HG02981 (cell line): ENCODE measurements at regions not wholly inside any gene's neighbourhood (a gene's known extent, or its start where the extent isn't known, plus 50 kb on each side); places are given as distances from the start of the nearest gene placed in this dataset.
"Not testable (repeated sequence)": the region's sequence is repeated elsewhere in the genome, so short reads cannot be mapped to it uniquely, and the experiment has no call there.

Experiments used
- ATAC-seq: cut with Tn5 transposase; IDR thresholded peaks from one replicate; pipeline ENCODE4 v1.9.1; 2021; ENCODE audit warnings: mild to moderate bottlenecking, moderate library complexity; ENCODE audit not compliant: unreplicated experiment

DNA sequence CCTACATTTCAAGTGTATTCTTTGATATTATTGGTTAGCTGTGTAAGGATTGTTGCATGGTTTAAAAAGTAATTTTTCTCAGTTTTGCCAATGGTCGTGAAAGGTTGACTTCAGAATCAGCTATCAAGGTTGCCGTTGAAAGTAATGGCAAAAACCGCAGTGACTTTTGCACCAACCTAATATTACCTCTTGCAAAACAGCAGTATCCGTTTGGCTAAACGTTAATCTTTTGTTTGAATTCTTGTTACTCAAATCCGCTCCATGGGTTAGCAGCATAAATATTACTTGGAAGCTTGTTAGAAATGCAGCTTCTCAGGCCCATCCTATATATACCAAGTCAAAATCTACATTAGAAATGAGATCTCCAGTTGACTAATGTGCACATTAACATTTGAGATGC, 141.6 kb upstream of the PRSS12 start:
- ATAC-seq: not testable (repeated sequence)

DNA sequence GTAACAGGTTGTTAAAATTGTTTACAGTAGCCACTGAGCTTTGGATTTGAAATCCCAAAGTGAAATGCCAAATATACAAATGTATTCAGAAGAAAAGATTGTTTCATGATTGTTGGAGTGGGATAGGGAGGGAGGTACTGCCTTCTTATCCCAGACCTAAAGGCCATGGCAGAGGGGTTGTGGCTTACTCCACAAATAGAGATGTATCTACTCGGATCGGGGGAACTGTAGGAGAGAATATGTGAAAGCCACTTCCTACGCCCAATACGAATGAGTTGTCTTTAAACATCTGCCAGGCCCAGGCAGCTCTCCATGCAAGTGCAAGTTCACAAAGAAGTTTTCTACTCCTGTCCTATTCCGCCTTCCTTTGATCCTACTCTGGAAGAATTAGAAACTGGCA, 150.2 kb upstream of the PRSS12 start:
- not testable (repeated sequence) for ATAC-seq

DNA sequence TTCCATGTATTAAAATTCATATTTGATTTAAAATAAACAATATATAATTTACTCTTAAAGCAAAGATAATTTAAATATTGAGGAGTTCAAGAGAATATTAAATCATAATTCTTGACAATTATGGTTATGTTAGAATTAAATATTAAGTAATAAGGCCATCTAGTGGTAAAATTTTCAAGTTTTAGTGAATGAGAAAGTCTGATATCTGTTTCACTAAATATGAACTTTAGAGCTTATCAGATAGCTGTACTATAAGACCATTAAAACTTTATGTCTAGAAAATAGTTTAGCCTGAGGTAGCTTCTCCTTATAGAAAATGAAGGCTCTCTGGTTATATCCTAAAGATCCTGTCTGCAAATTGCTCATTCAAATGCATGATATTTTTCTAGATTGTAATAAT, 152.1 kb upstream of the PRSS12 start:
- not testable (repeated sequence) for ATAC-seq

DNA sequence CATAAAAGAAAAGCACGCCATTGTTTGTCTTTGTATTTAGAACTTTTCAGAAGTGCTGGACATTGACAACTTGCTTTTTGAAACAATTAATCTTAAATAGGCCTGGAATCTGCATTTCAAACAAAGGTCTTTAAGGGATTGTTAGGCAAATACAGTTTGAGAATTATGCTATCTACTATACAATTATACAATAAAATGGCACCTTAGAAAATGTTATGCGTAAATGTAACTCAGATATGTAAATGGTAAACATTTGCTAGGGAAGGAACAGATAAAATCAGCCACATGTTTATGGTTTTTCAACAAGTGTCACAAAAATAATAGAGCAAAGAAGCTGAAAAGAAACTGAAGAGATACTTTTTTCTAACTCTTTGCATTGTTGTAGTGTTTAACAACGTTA, 152.7 kb upstream of the PRSS12 start:
- not testable (repeated sequence) for ATAC-seq

DNA sequence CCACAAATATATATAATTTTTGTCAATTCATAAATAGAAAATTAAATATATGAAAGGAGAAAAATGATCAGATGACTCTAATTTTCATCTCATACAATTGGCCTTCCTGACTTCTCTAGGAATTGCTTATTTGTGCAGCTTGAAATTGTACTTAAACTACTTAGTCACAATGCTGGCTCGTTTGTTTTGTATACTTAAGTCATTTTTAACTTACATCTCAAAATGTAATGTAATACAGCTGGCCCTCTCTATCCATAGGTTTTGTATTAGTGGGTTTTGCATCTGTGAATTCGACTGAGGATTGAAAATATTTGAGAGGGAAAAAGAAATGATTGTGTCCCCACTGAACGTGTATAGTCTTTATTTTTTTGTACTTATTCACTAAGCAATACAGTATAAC, 160.1 kb upstream of the PRSS12 start:
- not testable (repeated sequence) for ATAC-seq

DNA sequence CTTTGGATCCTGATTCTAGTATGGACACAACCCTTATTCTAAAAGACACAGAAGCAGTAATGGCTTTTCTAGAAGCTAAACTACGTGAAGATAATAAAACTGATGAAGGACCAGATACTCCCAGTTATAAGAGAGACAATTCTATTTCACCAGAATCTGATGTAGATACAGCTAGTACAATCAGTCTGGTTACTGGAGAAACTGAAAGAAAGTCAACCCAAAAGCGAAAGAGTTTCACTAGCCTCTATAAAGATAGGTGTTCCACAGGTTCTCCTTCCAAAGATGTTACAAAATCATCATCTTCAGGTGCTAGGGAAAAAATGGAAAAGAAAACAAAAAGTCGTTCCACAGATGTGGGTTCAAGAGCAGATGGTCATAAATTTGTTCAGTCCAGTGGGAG, 161.5 kb upstream of the PRSS12 start:
- not testable (repeated sequence) for ATAC-seq

DNA sequence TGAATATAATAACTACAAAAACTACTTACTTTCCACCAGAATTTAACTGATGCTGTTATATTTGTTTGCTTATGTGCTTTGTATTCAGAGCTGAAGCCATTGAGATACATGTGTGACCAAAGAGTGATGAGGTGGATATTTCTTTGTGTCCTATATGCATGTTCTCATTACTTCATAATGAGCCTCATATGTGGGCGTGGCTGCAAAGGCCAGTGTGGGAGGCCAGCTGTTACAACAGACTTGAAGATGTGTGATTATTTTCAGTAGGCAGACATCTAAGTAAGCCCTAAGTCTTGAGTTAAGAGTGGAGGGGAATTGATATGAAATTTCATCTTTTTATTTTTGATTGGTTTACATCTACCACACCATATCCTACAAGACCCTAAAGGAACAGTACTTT, 163.3 kb upstream of the PRSS12 start:
- ATAC-seq: not testable (repeated sequence)

DNA sequence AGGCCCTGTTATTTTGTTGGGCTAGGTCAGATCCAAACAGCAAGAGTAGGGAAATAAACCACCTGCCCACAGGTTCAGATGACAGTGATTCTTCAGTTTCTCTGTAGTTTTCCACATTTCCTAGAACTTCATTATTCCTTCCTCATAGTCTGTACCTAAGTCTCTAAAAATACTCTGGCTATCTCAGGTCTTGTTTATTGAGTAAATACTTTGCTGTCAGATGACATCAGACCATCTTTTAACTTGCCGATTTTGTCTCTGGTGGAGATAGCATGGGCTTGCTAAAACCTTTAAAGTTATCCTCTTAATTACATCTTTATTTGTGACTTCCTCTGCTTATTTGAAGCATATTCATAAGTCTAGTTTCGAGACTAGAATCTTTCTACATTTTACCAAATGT, 155.1 kb upstream of the METTL14 start:
- ATAC-seq: not testable (repeated sequence)

DNA sequence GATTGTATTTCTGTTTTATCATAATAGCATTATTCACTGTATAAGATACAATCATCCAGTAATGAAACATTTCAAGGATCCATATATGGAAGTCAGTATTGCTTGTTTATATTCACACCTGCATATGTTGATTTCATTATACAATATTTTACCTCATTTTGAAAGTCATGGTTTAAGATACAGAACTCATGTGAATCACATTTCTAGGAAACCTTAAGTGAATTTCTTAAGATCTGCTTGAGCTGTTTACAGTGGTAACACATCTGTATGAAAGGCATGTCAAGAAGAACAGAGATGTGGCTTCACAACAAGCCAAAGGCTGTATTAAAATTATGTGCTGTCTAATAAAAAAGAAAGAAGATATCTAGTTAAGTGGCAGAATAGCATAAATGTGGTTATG, 153.2 kb upstream of the METTL14 start:
- ATAC-seq: not testable (repeated sequence)

DNA sequence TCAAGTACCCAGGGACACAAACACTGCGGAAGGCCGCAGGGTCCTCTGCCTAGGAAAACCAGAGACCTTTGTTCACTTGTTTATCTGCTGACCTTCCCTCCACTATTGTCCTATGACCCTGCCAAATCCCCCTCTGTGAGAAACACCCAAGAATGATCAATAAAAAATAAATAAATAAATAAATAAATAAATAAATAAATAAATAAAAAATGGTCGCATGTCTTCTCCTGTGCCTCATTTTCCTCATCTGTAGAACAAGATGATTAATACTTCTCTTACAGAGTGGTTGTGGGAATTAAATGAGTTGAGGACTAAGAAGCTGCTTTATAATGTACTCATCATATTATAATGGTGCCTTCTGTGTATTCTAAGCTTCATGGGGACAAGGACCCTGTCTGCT, 149.4 kb upstream of the METTL14 start:
- not testable (repeated sequence) for ATAC-seq

DNA sequence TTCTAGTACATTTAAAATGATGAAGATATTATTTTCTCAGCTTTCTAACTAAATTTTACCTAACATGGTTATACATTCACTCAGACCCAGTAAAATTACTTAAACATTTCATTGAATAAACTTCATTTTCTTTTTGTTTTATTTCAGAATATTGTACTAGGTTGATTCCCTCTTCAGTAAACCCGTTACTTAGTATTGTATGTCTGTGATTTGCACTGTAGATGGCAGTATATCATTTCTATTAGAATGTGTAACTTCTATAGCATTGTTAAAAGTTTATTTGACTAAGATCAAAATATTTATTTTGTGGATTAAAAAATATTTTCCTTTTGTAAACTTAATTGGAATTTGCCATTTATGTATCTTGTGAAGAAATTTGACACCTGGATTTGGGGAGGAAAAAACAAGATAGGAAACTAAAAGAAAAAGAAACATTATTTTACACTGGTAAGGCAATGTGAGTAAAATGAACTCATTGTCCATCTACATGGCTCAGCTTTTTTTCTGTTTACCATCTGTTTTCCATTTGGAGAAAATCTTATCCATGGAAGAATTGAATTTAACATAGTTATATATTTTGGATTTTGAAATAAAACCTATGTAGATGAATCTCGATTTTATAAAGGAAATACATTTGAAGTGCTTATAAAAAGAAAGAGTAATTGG, 145.6 kb upstream of the METTL14 start:
- ATAC-seq: not testable (repeated sequence)

DNA sequence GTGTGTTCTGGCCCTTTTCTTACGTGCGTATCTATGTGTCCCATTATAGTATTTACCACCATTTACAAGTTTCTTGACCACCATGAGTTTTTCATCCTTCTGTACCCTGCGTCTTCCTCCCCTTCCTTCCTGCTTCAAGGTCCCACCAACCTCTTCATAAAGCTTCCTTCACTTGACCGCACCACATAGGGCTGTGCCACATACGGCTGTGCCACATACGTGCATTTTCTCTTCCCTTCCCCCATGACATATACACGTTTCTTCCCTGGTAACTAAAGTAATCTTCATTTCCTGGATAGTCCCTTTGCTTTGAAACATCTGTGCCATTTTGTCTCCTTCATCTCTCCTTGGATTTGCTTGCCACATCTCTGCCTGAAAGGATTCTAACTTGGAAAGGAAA, 128.6 kb upstream of the METTL14 start:
- not testable (repeated sequence) for ATAC-seq

DNA sequence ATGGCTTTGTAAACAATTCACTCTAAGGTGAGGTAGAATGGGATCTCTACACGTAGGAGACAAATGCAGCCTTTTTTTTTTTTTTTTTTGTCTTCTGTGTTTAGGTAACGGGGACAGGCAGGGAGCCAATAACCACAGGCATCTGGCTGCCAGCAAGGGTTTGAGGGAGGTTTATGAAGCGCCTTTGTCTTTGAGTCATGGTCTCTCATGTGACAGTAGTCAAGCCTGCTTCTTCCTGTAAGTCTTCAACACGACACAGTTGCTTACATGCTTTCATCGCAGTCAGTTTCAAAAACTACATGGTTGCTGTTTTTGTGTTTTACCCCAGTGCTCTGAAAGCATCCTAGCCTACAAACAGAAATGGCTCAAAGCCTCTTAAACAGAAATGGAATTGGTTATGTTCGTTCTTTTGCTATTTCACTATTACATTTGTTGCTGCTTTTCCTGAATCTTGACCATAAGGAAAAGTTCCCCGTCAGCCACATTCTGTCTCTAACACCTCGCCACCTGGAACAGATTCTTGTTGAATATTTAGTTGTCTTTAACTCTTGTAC, 127.8 kb upstream of the METTL14 start:
- ATAC-seq: no peak

DNA sequence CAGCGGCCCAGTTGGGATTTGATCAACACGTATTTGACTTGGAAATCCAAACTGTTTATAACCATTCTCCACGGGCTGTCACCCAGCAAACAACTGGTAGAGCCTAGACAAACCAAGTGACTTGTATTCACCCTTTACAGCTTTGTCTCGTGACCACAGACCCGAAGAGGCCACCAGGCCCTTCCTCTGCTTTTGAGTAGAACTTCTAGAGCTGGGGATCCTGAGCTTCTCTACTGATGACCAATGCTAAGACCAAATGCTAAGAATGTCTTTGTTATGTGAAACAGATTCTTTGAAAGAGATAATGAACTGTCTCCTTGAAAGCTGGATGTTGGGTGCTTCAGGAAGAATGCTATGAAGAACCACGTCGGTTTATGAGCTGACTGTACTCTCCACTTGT, 127.0 kb upstream of the METTL14 start:
- not testable (repeated sequence) for ATAC-seq

DNA sequence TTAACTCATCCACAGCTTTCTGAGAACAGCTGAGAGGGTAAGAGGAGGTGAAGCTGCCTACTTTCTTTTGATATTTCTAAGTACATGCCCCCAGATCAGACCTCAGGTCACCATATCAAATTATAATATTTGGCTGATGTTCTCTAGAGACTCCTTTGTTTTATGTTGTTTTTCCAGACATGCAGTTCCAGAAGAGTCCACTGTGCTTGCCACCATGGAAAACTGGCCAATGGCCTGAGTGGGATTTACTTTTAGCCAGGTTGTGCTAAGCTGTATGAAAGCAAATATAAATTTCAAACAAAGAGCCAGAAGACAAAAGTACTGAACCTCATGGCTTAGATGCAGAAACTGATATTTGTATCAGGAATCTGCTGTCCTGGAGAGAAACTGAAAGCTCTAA, 123.6 kb upstream of the METTL14 start:
- ATAC-seq: not testable (repeated sequence)

DNA sequence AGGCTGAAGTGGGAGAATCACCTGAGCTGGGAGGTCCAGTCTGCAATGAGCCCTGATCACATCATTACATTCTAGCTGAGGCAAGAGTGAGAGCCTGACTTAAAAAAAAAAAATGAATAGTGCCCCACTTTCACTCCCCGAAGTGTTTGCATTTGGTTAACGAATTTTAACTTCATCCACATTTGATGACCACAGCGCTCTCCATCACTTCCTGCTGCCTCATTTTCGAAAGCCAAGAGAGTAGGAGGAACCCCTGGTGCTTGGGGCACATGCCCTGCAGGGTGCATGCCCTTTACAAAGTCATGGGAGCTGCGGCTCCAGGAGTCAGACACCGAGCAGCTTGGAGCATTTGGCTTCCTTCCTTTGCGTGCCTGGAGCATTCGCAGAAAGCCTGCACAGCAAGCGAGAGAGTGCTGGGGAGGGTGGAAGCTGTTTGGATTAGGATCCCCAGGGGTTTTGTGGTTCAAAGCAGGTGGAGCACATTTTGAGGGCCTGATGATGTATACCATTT, 119.1 kb upstream of the METTL14 start:
- ATAC-seq: peak; percentile 91

DNA sequence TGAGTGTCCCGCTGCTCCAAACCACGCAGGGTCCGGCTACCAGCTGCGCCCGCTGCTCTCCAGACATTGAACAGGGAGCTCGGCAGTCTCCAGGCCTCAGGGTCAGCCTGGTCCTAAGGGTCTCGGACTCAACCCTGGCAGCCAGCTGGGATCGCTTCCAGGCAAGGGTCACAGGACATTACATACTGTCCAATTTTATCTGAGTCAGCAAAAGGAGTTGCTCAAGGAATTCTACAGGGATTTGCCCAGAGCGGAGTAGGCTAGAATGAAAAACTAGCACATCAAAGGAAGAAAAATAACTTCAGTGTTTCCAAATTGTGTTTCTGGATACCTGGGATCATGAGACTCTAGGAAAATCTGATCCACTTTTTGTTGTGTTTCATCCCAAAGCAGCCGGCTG, 112.2 kb upstream of the METTL14 start:
- not testable (repeated sequence) for ATAC-seq

DNA sequence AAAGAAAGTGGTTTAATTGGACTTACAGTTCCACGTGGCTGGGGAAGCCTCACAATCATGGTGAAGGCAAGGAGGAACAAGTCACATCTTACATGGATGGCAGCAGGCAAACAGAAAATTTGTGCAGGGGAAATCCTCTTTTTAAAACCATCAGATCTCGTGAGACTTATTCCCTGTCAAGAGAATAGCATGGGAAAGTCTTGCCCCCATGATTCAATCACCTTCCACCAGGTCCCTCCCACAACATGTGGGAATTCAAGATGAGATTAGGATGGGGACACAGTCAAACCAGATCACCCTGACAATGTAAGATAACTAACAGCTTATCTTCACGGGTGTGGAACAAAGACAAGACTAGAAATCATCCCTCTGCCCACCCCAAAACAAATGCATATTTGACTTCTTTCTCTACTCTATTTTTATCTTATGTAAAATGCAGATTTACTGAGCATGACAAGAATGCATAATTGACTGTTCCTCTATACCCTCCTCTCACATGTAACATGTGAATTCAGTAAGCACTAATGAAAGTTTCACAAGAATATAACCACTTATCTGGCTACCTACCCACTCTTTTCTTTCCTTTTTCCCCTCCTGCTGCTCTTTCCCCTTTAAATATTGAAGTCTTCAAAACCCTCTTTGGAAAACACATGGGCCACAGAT, 110.8 kb upstream of the METTL14 start:
- not testable (repeated sequence) for ATAC-seq

DNA sequence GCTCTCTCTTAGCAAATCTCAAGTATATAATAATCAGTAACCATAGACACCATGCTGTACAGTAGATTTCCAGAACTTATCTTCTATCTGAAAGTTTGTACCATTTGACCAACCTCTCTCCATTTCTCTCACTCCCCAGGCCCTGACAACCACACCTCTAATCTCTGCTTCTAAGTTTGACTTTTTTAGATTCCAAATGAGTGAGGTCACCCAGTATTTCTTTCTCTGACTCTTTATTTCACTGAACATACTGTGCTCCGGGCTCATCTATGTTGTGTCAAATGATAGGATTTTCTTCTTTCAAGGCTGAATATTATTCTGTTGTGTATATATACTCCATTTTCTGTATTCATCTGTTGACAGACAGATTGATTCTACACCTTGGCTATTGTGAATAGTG, 110.1 kb upstream of the METTL14 start:
- not testable (repeated sequence) for ATAC-seq

DNA sequence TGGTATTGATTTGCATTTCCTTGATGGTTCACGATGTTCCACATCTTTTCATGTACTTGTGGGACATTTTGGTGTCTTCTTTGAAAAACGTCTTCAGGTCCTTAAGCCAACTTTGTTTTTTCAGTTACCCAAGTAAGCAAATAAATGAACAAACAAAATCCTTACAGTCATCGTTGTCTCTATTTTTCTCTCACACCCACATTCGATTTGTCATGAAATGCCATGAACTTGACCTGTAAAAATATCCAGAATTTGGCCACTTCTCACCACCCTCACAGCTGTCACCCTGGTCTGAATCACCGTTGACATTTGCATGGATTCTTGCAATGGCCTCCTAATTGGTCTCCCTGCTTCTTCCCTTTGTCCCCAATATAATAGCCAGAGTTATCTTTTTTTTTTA, 109.5 kb upstream of the METTL14 start:
- ATAC-seq: not testable (repeated sequence)

DNA sequence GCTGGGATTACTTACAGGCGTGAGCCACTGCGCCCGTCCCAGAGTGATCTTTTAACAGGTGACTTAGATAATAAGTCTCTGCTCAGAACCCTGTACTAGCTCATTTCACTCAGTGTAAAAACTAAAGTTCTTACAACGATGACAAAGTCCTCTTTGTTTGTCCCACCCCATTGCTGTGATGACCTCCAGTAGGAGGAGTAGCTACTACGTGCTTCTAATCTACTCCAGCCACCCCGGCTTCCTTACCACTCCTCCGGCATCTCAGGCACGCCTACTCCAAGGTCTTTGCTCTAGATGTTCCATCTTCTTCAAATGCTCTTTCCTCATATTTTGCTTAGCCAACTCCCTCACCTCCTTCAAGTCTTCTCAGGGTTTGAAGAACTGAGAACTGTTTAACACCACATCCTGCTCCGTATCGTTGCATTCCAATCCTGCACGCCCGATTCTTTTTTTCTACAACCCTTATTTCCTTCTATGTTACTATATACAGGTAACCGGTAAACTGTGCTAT, 108.4 kb upstream of the METTL14 start:
- not testable (repeated sequence) for ATAC-seq

DNA sequence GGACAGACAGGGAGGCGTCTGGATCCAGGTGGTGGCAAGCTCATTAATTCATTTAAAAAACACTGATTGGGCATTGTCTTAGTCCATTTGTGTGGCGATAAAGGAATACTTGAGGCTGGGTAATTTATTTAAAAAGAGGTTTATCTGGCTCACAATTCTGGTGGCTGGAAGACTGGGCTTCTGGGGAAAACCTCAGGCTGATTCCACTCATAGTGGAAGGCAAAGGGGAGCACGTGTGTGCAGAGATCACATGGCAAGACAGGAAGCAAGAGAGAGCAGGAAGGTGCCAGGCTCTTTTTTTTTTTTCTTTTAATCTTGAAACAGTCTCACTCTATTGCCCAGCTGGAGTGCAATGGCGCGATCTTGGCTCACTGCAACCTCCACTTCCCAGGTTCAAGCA, 100.2 kb upstream of the METTL14 start:
- no peak for ATAC-seq
